ENCODE measurements at regions not wholly inside any gene's neighbourhood (a gene's known extent, or its start where the extent isn't known, plus 50 kb on each side); places are given as distances from the start of the nearest gene placed in this dataset.

- H3K4me3 ChIP-seq = no peak overlapping the region
- no peaks in the 10 kb centered on the region for H3K4me1 ChIP-seq (replicated peaks)
- no peak for DNase-seq (ENCODE audit: low spot score)
- H3K27ac ChIP-seq = no peak overlapping the region
- 78% methylated on average over 10 of the region's 10 CpGs for WGBS
- TF ChIP-seq CTCF (IDR thresholded peaks at IDR 0.05) (no peak), POLR2A (IDR thresholded peaks at IDR 0.05) (no peak), POLR2AphosphoS5 (IDR thresholded peaks at IDR 0.05) (no peak)
- H3K9me3 ChIP-seq = no peaks in the 10 kb centered on the region
- intact Hi-C loops (cut with DNase I) = no loop called here
- no peaks in the 10 kb centered on the region for H3K36me3 ChIP-seq
- no peaks in the 10 kb centered on the region for H3K27me3 ChIP-seq (replicated peaks; ENCODE audit: insufficient read depth)
Observed at GRCh38 chr11:69368119-69368880, 74.3 kb downstream of the MYEOV start.

GRCh38 chr11:69369210-69369825 lies 75.4 kb downstream of the MYEOV start:
- Histone ChIP-seq H3K4me1 (replicated peaks) (no peaks in the 10 kb centered on the region), H3K27ac (no peak overlapping the region), H3K27me3 (replicated peaks; ENCODE audit: insufficient read depth) (no peaks in the 10 kb centered on the region), H3K36me3 (no peaks in the 10 kb centered on the region), H3K4me3 (no peak overlapping the region), H3K9me3 (no peaks in the 10 kb centered on the region)
- intact Hi-C loops (cut with DNase I) = no loop called here
- TF ChIP-seq POLR2A (IDR thresholded peaks at IDR 0.05) (no peak), CTCF (IDR thresholded peaks at IDR 0.05) (no peak), POLR2AphosphoS5 (IDR thresholded peaks at IDR 0.05) (no peak)
- DNase-seq (ENCODE audit: low spot score) = no peak
- WGBS = 82% methylated on average over 5 of the region's 5 CpGs

- 99% methylated on average over 2 of the region's 2 CpGs for WGBS
- Histone ChIP-seq H3K27ac (no peak overlapping the region), H3K4me1 (replicated peaks) (no peaks in the 10 kb centered on the region), H3K36me3 (no peaks in the 10 kb centered on the region), H3K9me3 (no peaks in the 10 kb centered on the region), H3K27me3 (replicated peaks; ENCODE audit: insufficient read depth) (no peaks in the 10 kb centered on the region), H3K4me3 (no peak overlapping the region)
- TF ChIP-seq POLR2A (IDR thresholded peaks at IDR 0.05) = no peak
- TF ChIP-seq POLR2AphosphoS5 (IDR thresholded peaks at IDR 0.05) = no peak
- no peak for TF ChIP-seq CTCF (IDR thresholded peaks at IDR 0.05)
- intact Hi-C loops (cut with DNase I) = no loop called here
- DNase-seq (ENCODE audit: low spot score) = no peak
Observed at GRCh38 chr11:69369945-69370344, 76.0 kb downstream of the MYEOV start.

- no peak overlapping the region for H3K4me3 ChIP-seq
- no peak overlapping the region for H3K27ac ChIP-seq
- H3K9me3 ChIP-seq = no peaks in the 10 kb centered on the region
- intact Hi-C loops (cut with DNase I) = no loop called here
- WGBS = 97% methylated on average over 13 of the region's 13 CpGs
- no peaks in the 10 kb centered on the region for H3K27me3 ChIP-seq (replicated peaks; ENCODE audit: insufficient read depth)
- H3K4me1 ChIP-seq (replicated peaks) = no peaks in the 10 kb centered on the region
- TF ChIP-seq POLR2A (IDR thresholded peaks at IDR 0.05) = no peak
- TF ChIP-seq POLR2AphosphoS5 (IDR thresholded peaks at IDR 0.05) = no peak
- no peak for TF ChIP-seq CTCF (IDR thresholded peaks at IDR 0.05)
- no peak for DNase-seq (ENCODE audit: low spot score)
- H3K36me3 ChIP-seq = no peaks in the 10 kb centered on the region
Observed at GRCh38 chr11:69370984-69371709, 77.2 kb downstream of the MYEOV start.

Measured in prostate gland (tissue), 2 donors.